Adrenal gland (tissue), 5 donors: ENCODE measurements at regions not wholly inside any gene's neighbourhood (a gene's known extent, or its start where the extent isn't known, plus 50 kb on each side); places are given as distances from the start of the nearest gene placed in this dataset.

ENCODE experiments used
- POLR2A ChIP-seq, 2 donors: fragments of 450-650 bp; IDR thresholded peaks; one replicate each; pipeline ENCODE4 v1.6.1; 2017; ENCODE audit warnings: antibody characterized with exemption in 2 of 2, mild to moderate bottlenecking in 2 of 2, moderate library complexity in 1 of 2
- TF ChIP-seq, protein P1 (sequence below), 6 experiments: fragments of 450-650 bp in 4 of 6; fragments of 200-600 bp in 2 of 6; sonication (generic) in 1 of 6; IDR thresholded peaks; 1 replicate in 5 of 6; 2 replicates in 1 of 6; pipeline versions ENCODE4 v1.5.1 to v1.8.0; 2016 to 2021; ENCODE audit warnings: antibody characterized with exemption in 6 of 6, mild to moderate bottlenecking in 2 of 6, moderate library complexity in 1 of 6
- donor health status: DM: no; HTN: no; CAD: no.

DNA sequence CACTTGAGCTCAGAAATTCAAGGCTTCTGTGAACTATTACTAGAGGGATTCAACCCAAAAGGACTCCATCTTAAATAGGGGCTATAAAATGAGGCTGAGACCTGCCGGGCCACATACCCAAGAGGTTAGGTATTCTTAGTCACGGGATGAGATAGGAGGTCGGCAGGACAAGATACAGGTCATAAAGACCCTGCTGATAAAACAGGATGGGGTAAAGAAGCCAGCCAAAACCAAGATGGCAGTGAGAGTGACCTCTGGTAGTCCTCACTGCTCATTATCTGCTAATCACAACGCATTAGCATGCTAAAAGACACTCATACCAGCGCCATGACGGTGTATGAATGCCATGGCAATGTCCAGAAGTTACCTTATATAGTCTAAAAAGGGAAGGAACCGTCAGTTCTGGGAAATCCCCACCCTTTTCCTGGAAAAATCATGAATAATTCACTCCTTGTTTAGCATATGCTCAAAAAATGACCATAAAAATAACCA is 101.2 kb upstream of the TRIM24 start:
- TF ChIP-seq, protein P1, sequence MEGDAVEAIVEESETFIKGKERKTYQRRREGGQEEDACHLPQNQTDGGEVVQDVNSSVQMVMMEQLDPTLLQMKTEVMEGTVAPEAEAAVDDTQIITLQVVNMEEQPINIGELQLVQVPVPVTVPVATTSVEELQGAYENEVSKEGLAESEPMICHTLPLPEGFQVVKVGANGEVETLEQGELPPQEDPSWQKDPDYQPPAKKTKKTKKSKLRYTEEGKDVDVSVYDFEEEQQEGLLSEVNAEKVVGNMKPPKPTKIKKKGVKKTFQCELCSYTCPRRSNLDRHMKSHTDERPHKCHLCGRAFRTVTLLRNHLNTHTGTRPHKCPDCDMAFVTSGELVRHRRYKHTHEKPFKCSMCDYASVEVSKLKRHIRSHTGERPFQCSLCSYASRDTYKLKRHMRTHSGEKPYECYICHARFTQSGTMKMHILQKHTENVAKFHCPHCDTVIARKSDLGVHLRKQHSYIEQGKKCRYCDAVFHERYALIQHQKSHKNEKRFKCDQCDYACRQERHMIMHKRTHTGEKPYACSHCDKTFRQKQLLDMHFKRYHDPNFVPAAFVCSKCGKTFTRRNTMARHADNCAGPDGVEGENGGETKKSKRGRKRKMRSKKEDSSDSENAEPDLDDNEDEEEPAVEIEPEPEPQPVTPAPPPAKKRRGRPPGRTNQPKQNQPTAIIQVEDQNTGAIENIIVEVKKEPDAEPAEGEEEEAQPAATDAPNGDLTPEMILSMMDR (IDR thresholded peaks at IDR 0.05) = no peak
- no peak for TF ChIP-seq POLR2A (IDR thresholded peaks at IDR 0.05)
